Liver (tissue), 8 donors: ENCODE measurements at regions not wholly inside any gene's neighbourhood (a gene's known extent, or its start where the extent isn't known, plus 50 kb on each side); places are given as distances from the start of the nearest gene placed in this dataset.

Experiments
- DNase-seq: peaks from one replicate; pipeline ENCODE4 v3.0.0-alpha.2; 2017; ENCODE audit warnings: low spot score
- H3K27ac ChIP-seq, 2 donors: one replicate each; pipeline ENCODE4 v1.7.0; 2013; ENCODE audit warnings: inconsistent platforms in 2 of 2, low read length in 2 of 2, control low read depth in 1 of 2, low read depth in 1 of 2, mild to moderate bottlenecking in 1 of 2
- H3K27me3 ChIP-seq, 4 donors: one replicate each; pipeline versions ENCODE4 v1.6.1 to v1.7.0; 2013; ENCODE audit warnings: low read length in 3 of 4, inconsistent platforms in 1 of 4, mild to moderate bottlenecking in 1 of 4, moderate library complexity in 1 of 4; ENCODE audit not compliant: control insufficient read depth in 4 of 4, insufficient read depth in 4 of 4
- H3K36me3 ChIP-seq, 4 donors: one replicate each; pipeline versions ENCODE4 v1.6.1 to v1.7.0; 2013; ENCODE audit warnings: low read length in 3 of 4, mild to moderate bottlenecking in 3 of 4, low read depth in 1 of 4, moderate library complexity in 1 of 4; ENCODE audit not compliant: control insufficient read depth in 4 of 4, insufficient read depth in 3 of 4
- H3K4me1 ChIP-seq, 4 donors: one replicate each; pipeline versions ENCODE4 v1.6.1 to v1.7.0; 2013; ENCODE audit warnings: low read length in 3 of 4, mild to moderate bottlenecking in 3 of 4, moderate library complexity in 1 of 4; ENCODE audit not compliant: control insufficient read depth in 4 of 4, insufficient read depth in 4 of 4
- H3K4me3 ChIP-seq, 3 donors: one replicate each; pipeline versions ENCODE4 v1.6.1 to v1.7.0; 2013; ENCODE audit warnings: low read length in 3 of 3, control low read depth in 1 of 3, low read depth in 1 of 3, mild to moderate bottlenecking in 1 of 3
- H3K9ac ChIP-seq, 2 donors: one replicate each; pipeline ENCODE4 v1.7.0; 2013; ENCODE audit warnings: low read length in 2 of 2, mild to moderate bottlenecking in 2 of 2, moderate library complexity in 2 of 2, control low read depth in 1 of 2, low read depth in 1 of 2
- H3K9me3 ChIP-seq, 4 donors: one replicate each; pipeline versions ENCODE4 v1.6.1 to v1.7.0; 2013; ENCODE audit warnings: low read length in 3 of 4; ENCODE audit not compliant: control insufficient read depth in 4 of 4
- EGR1 ChIP-seq, 2 donors: IDR thresholded peaks; 2 replicates each; pipeline ENCODE4 v1.6.1; 2016 to 2018; ENCODE audit warnings: antibody characterized with exemption in 2 of 2, low read depth in 2 of 2
- FOXA1 ChIP-seq: IDR thresholded peaks from 2 replicates; pipeline ENCODE4 v1.6.1; 2016; ENCODE audit warnings: antibody characterized with exemption
- FOXA2 ChIP-seq: IDR thresholded peaks from 2 replicates; pipeline ENCODE4 v1.6.1; 2016; ENCODE audit warnings: antibody characterized with exemption
- GABPA ChIP-seq, 2 donors: IDR thresholded peaks in 1 of 2; conservative IDR thresholded peaks in 1 of 2; 2 replicates each; pipeline ENCODE4 v1.6.1; 2016; ENCODE audit warnings: antibody characterized with exemption in 2 of 2, mild to moderate bottlenecking in 1 of 2, moderate library complexity in 1 of 2
- HNF4A ChIP-seq, 2 donors: conservative IDR thresholded peaks; 2 replicates each; pipeline ENCODE4 v1.6.1; 2016; ENCODE audit warnings: antibody characterized with exemption in 2 of 2, mild to moderate bottlenecking in 2 of 2
- HNF4G ChIP-seq: IDR thresholded peaks from 2 replicates; pipeline ENCODE4 v1.6.1; 2016; ENCODE audit warnings: antibody characterized with exemption
- JUND ChIP-seq, 2 donors: IDR thresholded peaks; 2 replicates each; pipeline ENCODE4 v1.6.1; 2016; ENCODE audit warnings: antibody characterized with exemption in 2 of 2
- NR2F2 ChIP-seq: IDR thresholded peaks from 2 replicates; pipeline ENCODE4 v1.6.1; 2016; ENCODE audit warnings: antibody characterized with exemption
- RAD21 ChIP-seq, 2 donors: IDR thresholded peaks; 2 replicates each; pipeline ENCODE4 v1.6.1; 2016; ENCODE audit warnings: antibody characterized with exemption in 2 of 2, mild to moderate bottlenecking in 2 of 2
- RXRA ChIP-seq, 2 donors: IDR thresholded peaks; 2 replicates each; pipeline ENCODE4 v1.6.1; 2017 to 2018; ENCODE audit warnings: antibody characterized with exemption in 2 of 2, mild to moderate bottlenecking in 1 of 2
- SP1 ChIP-seq: IDR thresholded peaks from 2 replicates; pipeline ENCODE4 v1.6.1; 2018; ENCODE audit warnings: antibody characterized with exemption, mild to moderate bottlenecking
- TAF1 ChIP-seq: conservative IDR thresholded peaks from 2 replicates; pipeline ENCODE4 v1.6.1; 2016; ENCODE audit warnings: antibody characterized with exemption, mild to moderate bottlenecking
- YY1 ChIP-seq: IDR thresholded peaks from 2 replicates; pipeline ENCODE4 v1.6.1; 2016; ENCODE audit warnings: antibody characterized with exemption, mild to moderate bottlenecking
- WGBS: extraction: QIAGEN DNeasy Blood & Tissue Kit; methylation state at CpG from one replicate; pipeline ENCODE4 v1.1.7; 2013; 5-methylcytosine and 5-hydroxymethylcytosine counted together
- TF ChIP-seq, protein P1 (sequence below): IDR thresholded peaks from 2 replicates; pipeline ENCODE4 v1.6.1; 2016; ENCODE audit warnings: antibody characterized with exemption
- TF ChIP-seq, protein P2 (sequence below): IDR thresholded peaks from 2 replicates; pipeline ENCODE4 v1.6.1; 2016; ENCODE audit warnings: antibody characterized with exemption, mild to moderate bottlenecking
- TF ChIP-seq, protein P3 (sequence below): fragments of 150-350 bp; IDR thresholded peaks from 2 replicates; pipeline ENCODE4 v1.5.1; 2017; ENCODE audit warnings: improper control_type of control experiment, low read depth, low read length; ENCODE audit not compliant: missing input control
- TF ChIP-seq, protein P4 (sequence below): IDR thresholded peaks from 2 replicates; pipeline ENCODE4 v1.6.1; 2016; ENCODE audit warnings: antibody characterized with exemption
- TF ChIP-seq, protein P5 (sequence below): IDR thresholded peaks from 2 replicates; pipeline ENCODE4 v1.6.1; 2016; ENCODE audit warnings: antibody characterized with exemption
- donor health status: healthy.
- donor health status: healthy.
- donor health status: healthy.
- donor health status: healthy.
- donor health status: healthy.

DNA sequence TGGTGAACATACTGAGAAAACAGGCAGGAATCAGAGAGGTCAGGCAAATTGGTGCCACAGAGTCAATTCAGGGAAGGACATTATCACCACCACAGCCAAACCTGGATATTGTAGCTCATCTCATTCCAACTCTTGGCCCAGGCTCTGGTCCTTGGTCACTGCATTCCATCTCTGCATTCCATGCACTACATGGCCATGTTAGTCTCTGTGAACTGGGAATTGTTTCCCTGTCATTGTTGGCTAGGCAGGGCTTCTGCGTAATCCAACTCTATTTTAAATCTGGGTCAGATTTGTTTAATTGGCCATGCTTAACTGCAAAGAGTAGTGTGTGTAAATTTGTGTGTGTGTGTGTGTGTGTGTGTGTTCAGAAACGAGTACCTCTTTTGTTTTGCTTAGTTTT lies 837.6 kb upstream of the ADAMTS5 start:
- Histone ChIP-seq H3K9ac (no peak overlapping the region), H3K9me3 (no peaks in the 10 kb centered on the region), H3K27me3 (no peaks in the 10 kb centered on the region), H3K27ac (no peak overlapping the region), H3K36me3 (no peaks in the 10 kb centered on the region), H3K4me1 (no peaks in the 10 kb centered on the region), H3K4me3 (no peak overlapping the region)
- no peak for DNase-seq
- TF ChIP-seq, protein P1, sequence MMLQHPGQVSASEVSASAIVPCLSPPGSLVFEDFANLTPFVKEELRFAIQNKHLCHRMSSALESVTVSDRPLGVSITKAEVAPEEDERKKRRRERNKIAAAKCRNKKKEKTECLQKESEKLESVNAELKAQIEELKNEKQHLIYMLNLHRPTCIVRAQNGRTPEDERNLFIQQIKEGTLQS: no peak
- no peak for TF ChIP-seq JUND (IDR thresholded peaks at IDR 0.05)
- TF ChIP-seq FOXA1: no peak
- no peak for TF ChIP-seq RXRA (IDR thresholded peaks at IDR 0.05)
- TF ChIP-seq RAD21 (IDR thresholded peaks at IDR 0.05): no peak
- TF ChIP-seq GABPA (IDR thresholded peaks at IDR 0.05 in 1 of 2, conservative IDR thresholded peaks at IDR 0.05 in 1 of 2): no peak
- no peak for TF ChIP-seq HNF4G
- TF ChIP-seq, protein P2, sequence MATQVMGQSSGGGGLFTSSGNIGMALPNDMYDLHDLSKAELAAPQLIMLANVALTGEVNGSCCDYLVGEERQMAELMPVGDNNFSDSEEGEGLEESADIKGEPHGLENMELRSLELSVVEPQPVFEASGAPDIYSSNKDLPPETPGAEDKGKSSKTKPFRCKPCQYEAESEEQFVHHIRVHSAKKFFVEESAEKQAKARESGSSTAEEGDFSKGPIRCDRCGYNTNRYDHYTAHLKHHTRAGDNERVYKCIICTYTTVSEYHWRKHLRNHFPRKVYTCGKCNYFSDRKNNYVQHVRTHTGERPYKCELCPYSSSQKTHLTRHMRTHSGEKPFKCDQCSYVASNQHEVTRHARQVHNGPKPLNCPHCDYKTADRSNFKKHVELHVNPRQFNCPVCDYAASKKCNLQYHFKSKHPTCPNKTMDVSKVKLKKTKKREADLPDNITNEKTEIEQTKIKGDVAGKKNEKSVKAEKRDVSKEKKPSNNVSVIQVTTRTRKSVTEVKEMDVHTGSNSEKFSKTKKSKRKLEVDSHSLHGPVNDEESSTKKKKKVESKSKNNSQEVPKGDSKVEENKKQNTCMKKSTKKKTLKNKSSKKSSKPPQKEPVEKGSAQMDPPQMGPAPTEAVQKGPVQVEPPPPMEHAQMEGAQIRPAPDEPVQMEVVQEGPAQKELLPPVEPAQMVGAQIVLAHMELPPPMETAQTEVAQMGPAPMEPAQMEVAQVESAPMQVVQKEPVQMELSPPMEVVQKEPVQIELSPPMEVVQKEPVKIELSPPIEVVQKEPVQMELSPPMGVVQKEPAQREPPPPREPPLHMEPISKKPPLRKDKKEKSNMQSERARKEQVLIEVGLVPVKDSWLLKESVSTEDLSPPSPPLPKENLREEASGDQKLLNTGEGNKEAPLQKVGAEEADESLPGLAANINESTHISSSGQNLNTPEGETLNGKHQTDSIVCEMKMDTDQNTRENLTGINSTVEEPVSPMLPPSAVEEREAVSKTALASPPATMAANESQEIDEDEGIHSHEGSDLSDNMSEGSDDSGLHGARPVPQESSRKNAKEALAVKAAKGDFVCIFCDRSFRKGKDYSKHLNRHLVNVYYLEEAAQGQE: no peak
- no peak for TF ChIP-seq TAF1
- no peak for TF ChIP-seq HNF4A (conservative IDR thresholded peaks at IDR 0.05)
- no peak for TF ChIP-seq NR2F2
- no peak for TF ChIP-seq EGR1 (IDR thresholded peaks at IDR 0.05; ENCODE audit: low read depth in 2 of 2)
- TF ChIP-seq SP1: no peak
- TF ChIP-seq, protein P3, sequence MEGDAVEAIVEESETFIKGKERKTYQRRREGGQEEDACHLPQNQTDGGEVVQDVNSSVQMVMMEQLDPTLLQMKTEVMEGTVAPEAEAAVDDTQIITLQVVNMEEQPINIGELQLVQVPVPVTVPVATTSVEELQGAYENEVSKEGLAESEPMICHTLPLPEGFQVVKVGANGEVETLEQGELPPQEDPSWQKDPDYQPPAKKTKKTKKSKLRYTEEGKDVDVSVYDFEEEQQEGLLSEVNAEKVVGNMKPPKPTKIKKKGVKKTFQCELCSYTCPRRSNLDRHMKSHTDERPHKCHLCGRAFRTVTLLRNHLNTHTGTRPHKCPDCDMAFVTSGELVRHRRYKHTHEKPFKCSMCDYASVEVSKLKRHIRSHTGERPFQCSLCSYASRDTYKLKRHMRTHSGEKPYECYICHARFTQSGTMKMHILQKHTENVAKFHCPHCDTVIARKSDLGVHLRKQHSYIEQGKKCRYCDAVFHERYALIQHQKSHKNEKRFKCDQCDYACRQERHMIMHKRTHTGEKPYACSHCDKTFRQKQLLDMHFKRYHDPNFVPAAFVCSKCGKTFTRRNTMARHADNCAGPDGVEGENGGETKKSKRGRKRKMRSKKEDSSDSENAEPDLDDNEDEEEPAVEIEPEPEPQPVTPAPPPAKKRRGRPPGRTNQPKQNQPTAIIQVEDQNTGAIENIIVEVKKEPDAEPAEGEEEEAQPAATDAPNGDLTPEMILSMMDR: no peak
- TF ChIP-seq, protein P4, sequence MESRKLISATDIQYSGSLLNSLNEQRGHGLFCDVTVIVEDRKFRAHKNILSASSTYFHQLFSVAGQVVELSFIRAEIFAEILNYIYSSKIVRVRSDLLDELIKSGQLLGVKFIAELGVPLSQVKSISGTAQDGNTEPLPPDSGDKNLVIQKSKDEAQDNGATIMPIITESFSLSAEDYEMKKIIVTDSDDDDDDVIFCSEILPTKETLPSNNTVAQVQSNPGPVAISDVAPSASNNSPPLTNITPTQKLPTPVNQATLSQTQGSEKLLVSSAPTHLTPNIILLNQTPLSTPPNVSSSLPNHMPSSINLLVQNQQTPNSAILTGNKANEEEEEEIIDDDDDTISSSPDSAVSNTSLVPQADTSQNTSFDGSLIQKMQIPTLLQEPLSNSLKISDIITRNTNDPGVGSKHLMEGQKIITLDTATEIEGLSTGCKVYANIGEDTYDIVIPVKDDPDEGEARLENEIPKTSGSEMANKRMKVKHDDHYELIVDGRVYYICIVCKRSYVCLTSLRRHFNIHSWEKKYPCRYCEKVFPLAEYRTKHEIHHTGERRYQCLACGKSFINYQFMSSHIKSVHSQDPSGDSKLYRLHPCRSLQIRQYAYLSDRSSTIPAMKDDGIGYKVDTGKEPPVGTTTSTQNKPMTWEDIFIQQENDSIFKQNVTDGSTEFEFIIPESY: no peak
- no peak for TF ChIP-seq YY1
- TF ChIP-seq, protein P5, sequence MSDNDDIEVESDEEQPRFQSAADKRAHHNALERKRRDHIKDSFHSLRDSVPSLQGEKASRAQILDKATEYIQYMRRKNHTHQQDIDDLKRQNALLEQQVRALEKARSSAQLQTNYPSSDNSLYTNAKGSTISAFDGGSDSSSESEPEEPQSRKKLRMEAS: no peak
- no peak for TF ChIP-seq FOXA2
- WGBS: 38% methylated on average over 2 of the region's 2 CpGs
